Panc1 (cell line): ENCODE measurements at regions not wholly inside any gene's neighbourhood (a gene's known extent, or its start where the extent isn't known, plus 50 kb on each side); places are given as distances from the start of the nearest gene placed in this dataset.

Experiments
- ATAC-seq: fragments of 200-7000 bp; cut with Tn5 transposase; 2 replicates; pipeline ENCODE4 v1.9.1; 2020; ENCODE audit warnings: mild to moderate bottlenecking, moderate library complexity
- BruUV-seq: library from RNA; stranded (reverse); fragments of 400-500 nt; replicated peaks from 2 replicates; lab custom pipeline; 2021; lab: Mats Ljungman, UMichigan
- CTCF ChIA-PET: fragments of 300-600 bp; sonication (Branson Sonifier 250); formaldehyde crosslinking; loops from one replicate; lab custom pipeline; 2022; ENCODE audit warnings: antibody characterized with exemption; lab: Charles Lee
- POLR2A ChIA-PET: fragments of 300-600 bp; sonication (Branson Sonifier 250); formaldehyde crosslinking; loops from one replicate; lab custom pipeline; 2022; ENCODE audit warnings: antibody characterized with exemption; lab: Charles Lee
- DNase-seq: peaks from one replicate; pipeline ENCODE4 v3.0.0-alpha.2; 2010; ENCODE audit warnings: low read depth, low spot score
- H3K27ac ChIP-seq: 2 replicates; pipeline ENCODE4 v1.5.1; 2011; ENCODE audit warnings: mild to moderate bottlenecking, low read length, inconsistent platforms
- H3K27me3 ChIP-seq: fragments of 200-500 bp; sonication (Bioruptor generic); 2 replicates; pipeline ENCODE4 v1.6.0; 2014; ENCODE audit warnings: low read length, inconsistent platforms; ENCODE audit not compliant: control insufficient read depth, insufficient read depth
- H3K36me3 ChIP-seq: fragments of 200-500 bp; sonication (Bioruptor generic); 2 replicates; pipeline ENCODE4 v1.5.1; 2014; ENCODE audit warnings: inconsistent platforms, mild to moderate bottlenecking, low read length, moderate library complexity; ENCODE audit not compliant: control insufficient read depth, insufficient read depth
- H3K4me1 ChIP-seq: 2 replicates; pipeline ENCODE4 v1.5.1; 2011; ENCODE audit warnings: inconsistent platforms, mild to moderate bottlenecking, low read length, moderate library complexity; ENCODE audit not compliant: control insufficient read depth, insufficient read depth
- H3K4me3 ChIP-seq, 2 experiments: 2 replicates each; pipeline ENCODE4 v1.5.1; 2011 to 2012; ENCODE audit warnings: low read depth in 2 of 2, low read length in 2 of 2, mild to moderate bottlenecking in 2 of 2, inconsistent platforms in 1 of 2, moderate library complexity in 1 of 2
- H3K9me3 ChIP-seq: fragments of 200-500 bp; sonication (Bioruptor generic); 2 replicates; pipeline ENCODE4 v1.5.1; 2014; ENCODE audit warnings: low read depth, mild to moderate bottlenecking, inconsistent platforms, low read length, moderate library complexity; ENCODE audit not compliant: control insufficient read depth, insufficient read depth
- CTCF ChIP-seq: fragments of 450-650 bp; IDR thresholded peaks from 2 replicates; pipeline ENCODE4 v1.5.1; 2017; ENCODE audit warnings: mild to moderate bottlenecking
- POLR2AphosphoS5 ChIP-seq: IDR thresholded peaks from 2 replicates; pipeline ENCODE4 v1.6.1; 2012; ENCODE audit warnings: mild to moderate bottlenecking, low read depth, low read length, moderate library complexity
- SIN3A ChIP-seq: IDR thresholded peaks from 2 replicates; pipeline ENCODE4 v1.6.1; 2012; ENCODE audit warnings: low read depth, mild to moderate bottlenecking, low read length, moderate library complexity, borderline replicate concordance; ENCODE audit not compliant: insufficient read depth
- TCF7L2 ChIP-seq: IDR thresholded peaks from 2 replicates; pipeline ENCODE4 v1.6.1; 2011; ENCODE audit warnings: mild to moderate bottlenecking, low read depth, low read length, inconsistent platforms
- in situ Hi-C: cut with HindIII; loops from 2 replicates; pipeline ENCODE4 v1.10.0; 2016; ENCODE audit warnings: low sequenced_read_pairs, low pct_unique_long_range_greater_than_20kb
- intact Hi-C: fragments of 100-400 bp; cut with micrococcal nuclease; formaldehyde crosslinking; loops from one replicate; pipeline ENCODE4 v1.10.0; 2022; ENCODE audit not compliant: unreplicated experiment
- TF ChIP-seq, protein P1 (sequence below), 2 experiments: IDR thresholded peaks; 2 replicates each; pipeline ENCODE4 v1.6.1; 2011 to 2012; ENCODE audit warnings: low read depth in 2 of 2, control low read depth in 1 of 2, low read length in 1 of 2, mild to moderate bottlenecking in 1 of 2, moderate library complexity in 1 of 2; ENCODE audit not compliant: insufficient read depth in 1 of 2

DNA sequence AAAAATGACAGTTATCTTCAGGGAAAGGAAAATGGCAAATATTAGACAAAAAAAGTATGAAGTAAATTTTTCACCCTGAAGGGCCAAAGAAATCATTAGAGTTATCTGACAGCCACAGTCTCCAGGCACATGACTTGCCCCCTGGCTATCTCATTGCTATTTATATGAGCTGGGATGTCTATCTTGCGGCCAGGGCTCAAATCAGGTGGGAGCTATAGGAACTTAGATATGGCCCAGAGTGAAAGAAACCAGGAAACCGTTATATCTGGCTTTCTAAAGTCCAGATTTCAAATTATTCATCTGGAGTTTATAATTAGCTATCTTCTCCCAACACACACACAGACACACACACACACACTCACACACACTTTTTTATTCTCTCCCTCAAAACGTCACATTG is 135.3 kb upstream of the EEF1E1 start:
- Histone ChIP-seq H3K9me3 (no peaks in the 10 kb centered on the region), H3K4me1 (no peaks in the 10 kb centered on the region; the same call in 1 of the 2 replicates), H3K27ac (no peak overlapping the region), H3K4me3 (no peak overlapping the region), H3K27me3 (peaks cover 11% of the 10 kb centered on the region; the same call in 1 of the 2 replicates), H3K36me3 (no peaks in the 10 kb centered on the region)
- DNase-seq (no peak), ATAC-seq (no peak)
- intact Hi-C loops, result no loop called here
- POLR2A ChIA-PET, result no interaction called here
- no TSS peak for BruUV-seq
- CTCF ChIA-PET, result no interaction called here
- TF ChIP-seq SIN3A (no peak), CTCF (no peak), POLR2AphosphoS5 (no peak), TCF7L2 (no peak)
- TF ChIP-seq, protein P1, sequence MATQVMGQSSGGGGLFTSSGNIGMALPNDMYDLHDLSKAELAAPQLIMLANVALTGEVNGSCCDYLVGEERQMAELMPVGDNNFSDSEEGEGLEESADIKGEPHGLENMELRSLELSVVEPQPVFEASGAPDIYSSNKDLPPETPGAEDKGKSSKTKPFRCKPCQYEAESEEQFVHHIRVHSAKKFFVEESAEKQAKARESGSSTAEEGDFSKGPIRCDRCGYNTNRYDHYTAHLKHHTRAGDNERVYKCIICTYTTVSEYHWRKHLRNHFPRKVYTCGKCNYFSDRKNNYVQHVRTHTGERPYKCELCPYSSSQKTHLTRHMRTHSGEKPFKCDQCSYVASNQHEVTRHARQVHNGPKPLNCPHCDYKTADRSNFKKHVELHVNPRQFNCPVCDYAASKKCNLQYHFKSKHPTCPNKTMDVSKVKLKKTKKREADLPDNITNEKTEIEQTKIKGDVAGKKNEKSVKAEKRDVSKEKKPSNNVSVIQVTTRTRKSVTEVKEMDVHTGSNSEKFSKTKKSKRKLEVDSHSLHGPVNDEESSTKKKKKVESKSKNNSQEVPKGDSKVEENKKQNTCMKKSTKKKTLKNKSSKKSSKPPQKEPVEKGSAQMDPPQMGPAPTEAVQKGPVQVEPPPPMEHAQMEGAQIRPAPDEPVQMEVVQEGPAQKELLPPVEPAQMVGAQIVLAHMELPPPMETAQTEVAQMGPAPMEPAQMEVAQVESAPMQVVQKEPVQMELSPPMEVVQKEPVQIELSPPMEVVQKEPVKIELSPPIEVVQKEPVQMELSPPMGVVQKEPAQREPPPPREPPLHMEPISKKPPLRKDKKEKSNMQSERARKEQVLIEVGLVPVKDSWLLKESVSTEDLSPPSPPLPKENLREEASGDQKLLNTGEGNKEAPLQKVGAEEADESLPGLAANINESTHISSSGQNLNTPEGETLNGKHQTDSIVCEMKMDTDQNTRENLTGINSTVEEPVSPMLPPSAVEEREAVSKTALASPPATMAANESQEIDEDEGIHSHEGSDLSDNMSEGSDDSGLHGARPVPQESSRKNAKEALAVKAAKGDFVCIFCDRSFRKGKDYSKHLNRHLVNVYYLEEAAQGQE (IDR thresholded peaks at IDR 0.05; ENCODE audit: insufficient read depth in 1 of 2, low read depth in 2 of 2, low read length in 1 of 2), result no peak
- in situ Hi-C loops, result no loop called here

GRCh38 chr6:8236956-8237355 is 134.6 kb upstream of the EEF1E1 start:
- POLR2A ChIA-PET, result no interaction called here
- Histone ChIP-seq H3K27ac (no peak overlapping the region), H3K4me3 (no peak overlapping the region), H3K4me1 (no peaks in the 10 kb centered on the region; the same call in 1 of the 2 replicates), H3K9me3 (no peaks in the 10 kb centered on the region), H3K36me3 (no peaks in the 10 kb centered on the region), H3K27me3 (peaks cover 11% of the 10 kb centered on the region; the same call in 1 of the 2 replicates)
- BruUV-seq, result no TSS peak
- TF ChIP-seq TCF7L2 (no peak), CTCF (no peak), POLR2AphosphoS5 (no peak), SIN3A (no peak)
- TF ChIP-seq, protein P1 (IDR thresholded peaks at IDR 0.05; ENCODE audit: insufficient read depth in 1 of 2, low read depth in 2 of 2, low read length in 1 of 2), result no peak
- CTCF ChIA-PET, result no interaction called here
- ATAC-seq, result no peak
- intact Hi-C loops (no loop called here), in situ Hi-C loops (no loop called here)
- DNase-seq, result no peak
